MM.1S (cell line): ENCODE measurements at regions not wholly inside any gene's neighbourhood (a gene's known extent, or its start where the extent isn't known, plus 50 kb on each side); places are given as distances from the start of the nearest gene placed in this dataset.

Experiments used
- DNase-seq: peaks from one replicate; pipeline ENCODE4 v3.0.0-alpha.2; 2015
- H2AFZ ChIP-seq: fragments of 300-600 bp; sonication (generic); 2 replicates; pipeline ENCODE4 v1.6.0; 2016; ENCODE audit warnings: antibody characterized with exemption, low read length
- H3F3A ChIP-seq: fragments of 300-600 bp; sonication (generic); 2 replicates; pipeline ENCODE4 v1.6.1; 2016; ENCODE audit warnings: mild to moderate bottlenecking, antibody characterized with exemption, low read length, moderate library complexity, mixed read lengths; ENCODE audit not compliant: insufficient read depth
- H3K27ac ChIP-seq: fragments of 300-600 bp; sonication (generic); 2 replicates; pipeline ENCODE4 v1.5.1; 2016; ENCODE audit warnings: mild to moderate bottlenecking, low read length
- H3K27me3 ChIP-seq: fragments of 300-600 bp; sonication (generic); replicated peaks from 2 replicates; pipeline ENCODE4 v1.6.0; 2016; ENCODE audit warnings: low read length; ENCODE audit not compliant: insufficient read depth
- H3K36me3 ChIP-seq: fragments of 300-600 bp; sonication (generic); replicated peaks from 2 replicates; pipeline ENCODE4 v1.6.1; 2016; ENCODE audit warnings: mild to moderate bottlenecking, low read length, mixed read lengths; ENCODE audit not compliant: insufficient read depth
- H3K4me1 ChIP-seq: fragments of 300-600 bp; sonication (generic); 2 replicates; pipeline ENCODE4 v1.6.1; 2016; ENCODE audit warnings: low read length, mixed read lengths
- H3K4me2 ChIP-seq: fragments of 300-600 bp; sonication (generic); 2 replicates; pipeline ENCODE4 v1.6.0; 2016; ENCODE audit warnings: low read depth, low read length
- H3K4me3 ChIP-seq: fragments of 300-600 bp; sonication (generic); 2 replicates; pipeline ENCODE4 v1.5.1; 2016; ENCODE audit warnings: low read length, mixed read lengths
- H3K79me2 ChIP-seq: fragments of 300-600 bp; sonication (generic); 2 replicates; pipeline ENCODE4 v1.6.1; 2016; ENCODE audit warnings: mixed run types, low read length, mixed read lengths
- H3K9ac ChIP-seq: fragments of 300-600 bp; sonication (generic); 2 replicates; pipeline ENCODE4 v1.6.1; 2016; ENCODE audit warnings: low read length, mixed read lengths
- H3K9me2 ChIP-seq: fragments of 300-600 bp; sonication (generic); replicated peaks from 2 replicates; pipeline ENCODE4 v1.6.1; 2016; ENCODE audit warnings: mild to moderate bottlenecking, low read length, mixed read lengths; ENCODE audit not compliant: insufficient read depth
- H3K9me3 ChIP-seq: fragments of 300-600 bp; sonication (generic); replicated peaks from 2 replicates; pipeline ENCODE4 v1.6.1; 2016; ENCODE audit warnings: mild to moderate bottlenecking, low read length, mixed read lengths; ENCODE audit not compliant: insufficient read depth
- H4K20me1 ChIP-seq: fragments of 300-600 bp; sonication (generic); 2 replicates; pipeline ENCODE4 v1.6.1; 2016; ENCODE audit warnings: mild to moderate bottlenecking, low read length, moderate library complexity, mixed read lengths; ENCODE audit not compliant: insufficient read depth
- EZH2 ChIP-seq: fragments of 300-600 bp; sonication (generic); optimal IDR thresholded peaks from 2 replicates; pipeline ENCODE3; 2017; ENCODE audit warnings: low read depth, mild to moderate bottlenecking, antibody characterized with exemption, low read length, mixed read lengths
- EZH2phosphoT487 ChIP-seq: fragments of 300-600 bp; sonication (generic); IDR thresholded peaks from 2 replicates; pipeline ENCODE4 v1.6.1; 2018; ENCODE audit warnings: antibody characterized with exemption, low read length
- TF ChIP-seq, protein P1 (sequence below): fragments of 300-600 bp; sonication (generic); IDR thresholded peaks from 2 replicates; pipeline ENCODE4 v1.5.1; 2016; ENCODE audit warnings: antibody characterized with exemption, low read length, mixed read lengths

- TF ChIP-seq EZH2phosphoT487 (no peak), EZH2 (no peak)
- TF ChIP-seq, protein P1, sequence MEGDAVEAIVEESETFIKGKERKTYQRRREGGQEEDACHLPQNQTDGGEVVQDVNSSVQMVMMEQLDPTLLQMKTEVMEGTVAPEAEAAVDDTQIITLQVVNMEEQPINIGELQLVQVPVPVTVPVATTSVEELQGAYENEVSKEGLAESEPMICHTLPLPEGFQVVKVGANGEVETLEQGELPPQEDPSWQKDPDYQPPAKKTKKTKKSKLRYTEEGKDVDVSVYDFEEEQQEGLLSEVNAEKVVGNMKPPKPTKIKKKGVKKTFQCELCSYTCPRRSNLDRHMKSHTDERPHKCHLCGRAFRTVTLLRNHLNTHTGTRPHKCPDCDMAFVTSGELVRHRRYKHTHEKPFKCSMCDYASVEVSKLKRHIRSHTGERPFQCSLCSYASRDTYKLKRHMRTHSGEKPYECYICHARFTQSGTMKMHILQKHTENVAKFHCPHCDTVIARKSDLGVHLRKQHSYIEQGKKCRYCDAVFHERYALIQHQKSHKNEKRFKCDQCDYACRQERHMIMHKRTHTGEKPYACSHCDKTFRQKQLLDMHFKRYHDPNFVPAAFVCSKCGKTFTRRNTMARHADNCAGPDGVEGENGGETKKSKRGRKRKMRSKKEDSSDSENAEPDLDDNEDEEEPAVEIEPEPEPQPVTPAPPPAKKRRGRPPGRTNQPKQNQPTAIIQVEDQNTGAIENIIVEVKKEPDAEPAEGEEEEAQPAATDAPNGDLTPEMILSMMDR = no peak
- Histone ChIP-seq H2AFZ (no peak overlapping the region), H3K27me3 (no peaks in the 10 kb centered on the region), H3K4me1 (no peaks in the 10 kb centered on the region), H3K79me2 (no peaks in the 10 kb centered on the region), H3K9me2 (no peaks in the 10 kb centered on the region), H3K4me2 (no peak overlapping the region), H3K4me3 (no peak overlapping the region), H3K36me3 (no peaks in the 10 kb centered on the region), H3K27ac (no peak overlapping the region), H3K9ac (no peak overlapping the region), H4K20me1 (no peaks in the 10 kb centered on the region), H3F3A (no peaks in the 10 kb centered on the region), H3K9me3 (no peaks in the 10 kb centered on the region)
- DNase-seq = no peak
Measured at GRCh38 chr12:126262829-126263228, 1197.6 kb downstream of the AACS start.

- Histone ChIP-seq H3K9ac (no peak overlapping the region), H3K27ac (no peak overlapping the region), H2AFZ (no peak overlapping the region), H3K4me3 (no peak overlapping the region), H3K9me3 (no peaks in the 10 kb centered on the region), H3K9me2 (no peaks in the 10 kb centered on the region), H3K4me2 (no peak overlapping the region), H3K4me1 (no peaks in the 10 kb centered on the region), H3K36me3 (no peaks in the 10 kb centered on the region), H3F3A (no peaks in the 10 kb centered on the region), H3K79me2 (no peaks in the 10 kb centered on the region), H4K20me1 (no peaks in the 10 kb centered on the region), H3K27me3 (no peaks in the 10 kb centered on the region)
- no peak for TF ChIP-seq EZH2
- TF ChIP-seq, protein P1 = no peak
- TF ChIP-seq EZH2phosphoT487 = no peak
- DNase-seq = no peak
Measured at GRCh38 chr12:126268222-126268621, 1203.0 kb downstream of the AACS start.

GRCh38 chr12:126271159-126271558 lies 1205.9 kb downstream of the AACS start:
- TF ChIP-seq, protein P1 = no peak
- TF ChIP-seq EZH2 (no peak), EZH2phosphoT487 (no peak)
- H3K4me2 ChIP-seq = no peak overlapping the region
- no peaks in the 10 kb centered on the region for H3F3A ChIP-seq
- H3K9me3 ChIP-seq = no peaks in the 10 kb centered on the region
- no peak overlapping the region for H2AFZ ChIP-seq
- no peak overlapping the region for H3K9ac ChIP-seq
- no peaks in the 10 kb centered on the region for H3K36me3 ChIP-seq
- H3K27ac ChIP-seq = no peak overlapping the region
- no peaks in the 10 kb centered on the region for H4K20me1 ChIP-seq
- H3K9me2 ChIP-seq = no peaks in the 10 kb centered on the region
- DNase-seq = no peak
- H3K27me3 ChIP-seq = no peaks in the 10 kb centered on the region
- H3K4me3 ChIP-seq = no peak overlapping the region
- no peaks in the 10 kb centered on the region for H3K79me2 ChIP-seq
- H3K4me1 ChIP-seq = no peaks in the 10 kb centered on the region
